IMR-90 (cell line): ENCODE measurements at regions not wholly inside any gene's neighbourhood (a gene's known extent, or its start where the extent isn't known, plus 50 kb on each side); places are given as distances from the start of the nearest gene placed in this dataset.

Source experiments
- ATAC-seq: fragments of 200-7000 bp; cut with Tn5 transposase; 2 replicates; pipeline ENCODE4 v1.9.1; 2020; ENCODE audit warnings: low read depth, mild to moderate bottlenecking, moderate library complexity
- BruUV-seq: library from RNA; stranded (reverse); fragments of 400-500 nt; replicated peaks from 2 replicates; lab custom pipeline; 2021; lab: Mats Ljungman, UMichigan
- CTCF ChIA-PET: fragments of 300-600 bp; formaldehyde crosslinking; extraction: SDS; loops from one replicate; lab custom pipeline; 2021; ENCODE audit warnings: antibody characterized with exemption; lab: Yijun Ruan, JAX
- POLR2A ChIA-PET: fragments of 300-600 bp; sonication (Branson Sonifier 250); formaldehyde crosslinking; loops from one replicate; lab custom pipeline; 2022; ENCODE audit warnings: antibody characterized with exemption; ENCODE audit not compliant: unreplicated experiment; lab: Charles Lee
- DNase-seq: peaks from one replicate; pipeline ENCODE4 v3.0.0; 2013
- H2AFZ ChIP-seq: replicated peaks from 2 replicates; pipeline ENCODE3; 2013; ENCODE audit warnings: low read length, mild to moderate bottlenecking; ENCODE audit not compliant: poor library complexity
- H2AK5ac ChIP-seq: 2 replicates; pipeline ENCODE4 v1.6.1; 2013; ENCODE audit warnings: low read depth, low read length, inconsistent platforms
- H2AK9ac ChIP-seq: replicated peaks from 2 replicates; pipeline ENCODE3; 2013; ENCODE audit warnings: mild to moderate bottlenecking, low read depth, low read length, moderate library complexity; ENCODE audit not compliant: poor library complexity
- H2BK120ac ChIP-seq: 2 replicates; pipeline ENCODE4 v1.6.1; 2013; ENCODE audit warnings: low read depth, low read length, inconsistent platforms
- H2BK15ac ChIP-seq: 3 replicates; pipeline ENCODE4 v1.6.1; 2013; ENCODE audit warnings: low read depth, low read length, inconsistent platforms
- H2BK20ac ChIP-seq: 2 replicates; pipeline ENCODE4 v1.6.1; 2013; ENCODE audit warnings: low read depth, mild to moderate bottlenecking, inconsistent platforms, low read length, moderate library complexity
- H2BK5ac ChIP-seq: 2 replicates; pipeline ENCODE4 v1.6.1; 2013; ENCODE audit warnings: mild to moderate bottlenecking, low read depth, low read length, inconsistent platforms; ENCODE audit not compliant: poor library complexity, severe bottlenecking
- H3K14ac ChIP-seq: replicated peaks from 2 replicates; pipeline ENCODE4 v1.6.1; 2013; ENCODE audit warnings: low read depth, low read length, inconsistent platforms
- H3K18ac ChIP-seq: 2 replicates; pipeline ENCODE4 v1.6.1; 2013; ENCODE audit warnings: low read depth, low read length, control low read depth
- H3K23ac ChIP-seq: 2 replicates; pipeline ENCODE4 v1.6.1; 2013; ENCODE audit warnings: low read depth, low read length, inconsistent platforms
- H3K27ac ChIP-seq: 2 replicates; pipeline ENCODE4 v1.5.1; 2013; ENCODE audit warnings: mild to moderate bottlenecking, control low read depth, low read length; ENCODE audit not compliant: insufficient read depth
- H3K27me3 ChIP-seq: 2 replicates; pipeline ENCODE4 v1.6.1; 2013; ENCODE audit warnings: low read length; ENCODE audit not compliant: control insufficient read depth, insufficient read depth
- H3K36me3 ChIP-seq: 2 replicates; pipeline ENCODE4 v1.6.1; 2013; ENCODE audit warnings: low read length, mixed read lengths; ENCODE audit not compliant: control insufficient read depth, insufficient read depth
- H3K4ac ChIP-seq: 2 replicates; pipeline ENCODE4 v1.6.1; 2013; ENCODE audit warnings: low read depth, low read length, inconsistent platforms
- H3K4me1 ChIP-seq: 2 replicates; pipeline ENCODE4 v1.6.1; 2013; ENCODE audit warnings: low read length, mixed read lengths; ENCODE audit not compliant: control insufficient read depth, insufficient read depth
- H3K4me2 ChIP-seq: 2 replicates; pipeline ENCODE4 v1.6.1; 2013; ENCODE audit warnings: low read depth, mild to moderate bottlenecking, control low read depth, low read length, moderate library complexity
- H3K4me3 ChIP-seq: 2 replicates; pipeline ENCODE4 v1.5.1; 2013; ENCODE audit warnings: low read depth, mild to moderate bottlenecking, control low read depth, low read length, moderate library complexity; ENCODE audit not compliant: insufficient read depth
- H3K56ac ChIP-seq: 2 replicates; pipeline ENCODE4 v1.6.1; 2013; ENCODE audit warnings: low read length, inconsistent platforms; ENCODE audit not compliant: insufficient read depth; ENCODE audit errors: extremely low read depth
- H3K79me1 ChIP-seq, 2 experiments: 2 replicates each; pipeline ENCODE4 v1.6.1; 2013; ENCODE audit warnings: low read length in 2 of 2, inconsistent platforms in 1 of 2, low read depth in 1 of 2
- H3K9ac ChIP-seq: 2 replicates; pipeline ENCODE4 v1.6.1; 2013; ENCODE audit warnings: low read depth, low read length, control low read depth
- H3K9me1 ChIP-seq: 2 replicates; pipeline ENCODE4 v1.6.1; 2013; ENCODE audit warnings: low read length, inconsistent platforms; ENCODE audit not compliant: insufficient read depth
- H3K9me3 ChIP-seq: 2 replicates; pipeline ENCODE4 v1.6.1; 2013; ENCODE audit warnings: low read length; ENCODE audit not compliant: control insufficient read depth, insufficient read depth
- H4K20me1 ChIP-seq: 2 replicates; pipeline ENCODE4 v1.6.1; 2013; ENCODE audit warnings: low read length, inconsistent platforms; ENCODE audit not compliant: insufficient read depth
- H4K5ac ChIP-seq: 2 replicates; pipeline ENCODE4 v1.6.1; 2013; ENCODE audit warnings: mild to moderate bottlenecking, low read depth, low read length, control low read depth
- H4K8ac ChIP-seq, 2 experiments: 2 replicates each; pipeline ENCODE4 v1.6.1; 2013; ENCODE audit warnings: low read depth in 2 of 2, low read length in 2 of 2, control low read depth in 1 of 2, inconsistent platforms in 1 of 2
- H4K91ac ChIP-seq: 2 replicates; pipeline ENCODE4 v1.6.1; 2013; ENCODE audit warnings: low read depth, low read length, inconsistent platforms; ENCODE audit not compliant: insufficient read depth
- CHD1 ChIP-seq: IDR thresholded peaks from 2 replicates; pipeline ENCODE4 v1.6.1; 2012; ENCODE audit warnings: low read depth, low read length, improper control_type of control experiment
- CTCF ChIP-seq: conservative IDR thresholded peaks from 2 replicates; pipeline ENCODE4 v1.5.1; 2012; ENCODE audit warnings: mild to moderate bottlenecking, low read depth, low read length, improper control_type of control experiment
- MXI1 ChIP-seq: IDR thresholded peaks from 2 replicates; pipeline ENCODE4 v1.6.1; 2012; ENCODE audit warnings: low read depth, mild to moderate bottlenecking, low read length, moderate library complexity, borderline replicate concordance
- POLR2A ChIP-seq: IDR thresholded peaks from 2 replicates; pipeline ENCODE4 v1.6.1; 2012; ENCODE audit warnings: mild to moderate bottlenecking, low read depth, low read length
- RAD21 ChIP-seq: IDR thresholded peaks from 2 replicates; pipeline ENCODE4 v1.6.1; 2012; ENCODE audit warnings: low read length, improper control_type of control experiment
- RFX5 ChIP-seq: IDR thresholded peaks from 2 replicates; pipeline ENCODE4 v1.8.0; 2012; ENCODE audit warnings: low read depth, mild to moderate bottlenecking, low read length, moderate library complexity
- WGBS, 2 experiments: methylation state at CpG; one replicate each; pipeline versions ENCODE4 v1.1.5 to v1.1.7; 2013; ENCODE audit warnings: missing lambda C conversion rate in 2 of 2; ENCODE audit not compliant: insufficient read length in 1 of 2; ENCODE audit errors: extremely low coverage in 2 of 2; 5-methylcytosine and 5-hydroxymethylcytosine counted together
- dilution Hi-C: fragments of 300-500 bp; cut with HindIII; formaldehyde crosslinking; loops from one replicate; pipeline ENCODE4 v1.14.3; 2018; ENCODE audit warnings: low sequenced_read_pairs; ENCODE audit not compliant: unreplicated experiment
- in situ Hi-C: fragments of 300-500 bp; cut with MboI; formaldehyde crosslinking; loops from 3 replicates; pipeline ENCODE4 v1.14.3; 2019; ENCODE audit warnings: low sequenced_read_pairs, inconsistent platforms, mixed read lengths
- intact Hi-C: fragments of 100-400 bp; cut with micrococcal nuclease; formaldehyde crosslinking; loops from 2 replicates; pipeline ENCODE4 v1.10.0; 2022

GRCh38 chr3:152021951-152022461, 148.6 kb downstream of the SUCNR1 start:
- peak overlapping the region in 1 of 2 experiments; percentile 8; a peak in 1 of 4 replicates for H4K8ac ChIP-seq
- no peak overlapping the region for H3K9ac ChIP-seq
- H4K20me1 ChIP-seq = no peaks in the 10 kb centered on the region
- no peak overlapping the region for H3K14ac ChIP-seq
- H3K4me1 ChIP-seq = no peaks in the 10 kb centered on the region; the same call in 1 of the 2 replicates
- H3K18ac ChIP-seq = no peak overlapping the region
- intact Hi-C loops (no loop called here), in situ Hi-C loops (no loop called here), dilution Hi-C loops (no loop called here)
- no peak for ATAC-seq
- DNase-seq = peak; percentile 32
- ChIA-PET CTCF (interaction anchor here (0.6 kb wide), 2 partner anchors 27 to 524 kb away, joined by 5 read pairs; no protein-coding TSS in a partner anchor), POLR2A (no interaction called here)
- no peaks in the 10 kb centered on the region for H3K36me3 ChIP-seq
- no peak overlapping the region for H3K4me3 ChIP-seq
- TF ChIP-seq CTCF (no peak), MXI1 (no peak), POLR2A (no peak), CHD1 (no peak), RAD21 (no peak), RFX5 (no peak)
- no peak overlapping the region for H3K27ac ChIP-seq
- no peaks in the 10 kb centered on the region for H3K27me3 ChIP-seq
- WGBS, 2 experiments = 100% methylated on average over 4 of the region's 4 CpGs; no CpG with 5 or more reads in 1 of the 2 experiments
- H4K91ac ChIP-seq = 0 out of 2 replicates have a peak overlapping the region, but pooled peaks have one; percentile 8
- H3K4me2 ChIP-seq = no peak overlapping the region
- peak overlapping the region; percentile 1 for H2AK9ac ChIP-seq
- H2AK5ac ChIP-seq = peak overlapping the region; percentile 41
- 0 out of 2 replicates have a peak overlapping the region, but pooled peaks have one; percentile 4 for H2BK120ac ChIP-seq
- no TSS peak for BruUV-seq
- H2BK5ac ChIP-seq = no peak overlapping the region
- no peak overlapping the region for H4K5ac ChIP-seq
- no peak overlapping the region for H3K56ac ChIP-seq
- no peaks in the 10 kb centered on the region for H3K9me1 ChIP-seq
- peak overlapping the region; percentile 76 for H2AFZ ChIP-seq
- no peak overlapping the region for H3K23ac ChIP-seq
- H2BK15ac ChIP-seq = peak overlapping the region; percentile 20; the same call in 1 of the 3 replicates
- peak overlapping the region; percentile 46; the same call in 1 of the 2 replicates for H2BK20ac ChIP-seq
- no peaks in the 10 kb centered on the region for H3K9me3 ChIP-seq
- H3K4ac ChIP-seq = peak overlapping the region; percentile 15
- no peaks in the 10 kb centered on the region for H3K79me1 ChIP-seq
